DOHH2 (cell line): ENCODE measurements at regions not wholly inside any gene's neighbourhood (a gene's known extent, or its start where the extent isn't known, plus 50 kb on each side); places are given as distances from the start of the nearest gene placed in this dataset.

Experiments used
- H3F3A ChIP-seq: fragments of 200-600 bp; sonication (generic), shearing (Covaris generic); 2 replicates; pipeline ENCODE4 v1.6.0; 2016; ENCODE audit warnings: antibody characterized with exemption, mild to moderate bottlenecking; ENCODE audit not compliant: control insufficient read depth, insufficient read depth
- H3K27ac ChIP-seq: fragments of 200-600 bp; sonication (generic); 2 replicates; pipeline ENCODE4 v1.5.1; 2014; ENCODE audit warnings: low read depth, mild to moderate bottlenecking, low read length, moderate library complexity
- H3K27me3 ChIP-seq: fragments of 200-600 bp; sonication (generic); 2 replicates; pipeline ENCODE4 v1.6.1; 2014; ENCODE audit warnings: mild to moderate bottlenecking, low read length, mixed read lengths; ENCODE audit not compliant: control insufficient read depth
- H3K36me3 ChIP-seq: fragments of 200-600 bp; sonication (generic); 2 replicates; pipeline ENCODE4 v1.6.1; 2014; ENCODE audit warnings: mild to moderate bottlenecking, low read length, moderate library complexity, mixed read lengths; ENCODE audit not compliant: control insufficient read depth
- H3K4me1 ChIP-seq: fragments of 200-600 bp; sonication (generic); 2 replicates; pipeline ENCODE4 v1.6.1; 2014; ENCODE audit warnings: mild to moderate bottlenecking, low read length, mixed read lengths; ENCODE audit not compliant: control insufficient read depth
- H3K4me2 ChIP-seq: fragments of 200-600 bp; sonication (generic); 2 replicates; pipeline ENCODE4 v1.6.0; 2014; ENCODE audit warnings: mild to moderate bottlenecking, low read length, moderate library complexity
- H3K4me3 ChIP-seq: fragments of 200-600 bp; sonication (generic); 2 replicates; pipeline ENCODE4 v1.5.1; 2014; ENCODE audit warnings: mild to moderate bottlenecking, low read length, mixed read lengths
- H3K79me2 ChIP-seq: fragments of 200-600 bp; sonication (generic); 2 replicates; pipeline ENCODE4 v1.6.1; 2014; ENCODE audit warnings: mild to moderate bottlenecking, low read length, mixed read lengths; ENCODE audit not compliant: control insufficient read depth
- H3K9me2 ChIP-seq: fragments of 200-600 bp; sonication (generic); replicated peaks from 2 replicates; pipeline ENCODE4 v1.6.1; 2014; ENCODE audit warnings: mild to moderate bottlenecking, low read length, mixed read lengths; ENCODE audit not compliant: control insufficient read depth
- H3K9me3 ChIP-seq: fragments of 200-600 bp; sonication (generic); 2 replicates; pipeline ENCODE4 v1.6.1; 2014; ENCODE audit warnings: antibody characterized with exemption, low read length, mixed read lengths; ENCODE audit not compliant: control insufficient read depth, insufficient read depth
- H4K20me1 ChIP-seq: fragments of 200-600 bp; sonication (generic); 2 replicates; pipeline ENCODE4 v1.6.0; 2014; ENCODE audit warnings: low read depth, mild to moderate bottlenecking, antibody characterized with exemption, low read length, moderate library complexity; ENCODE audit not compliant: control insufficient read depth, insufficient read depth
- CTCF ChIP-seq: fragments of 200-600 bp; sonication (generic); IDR thresholded peaks from one replicate; pipeline ENCODE4 v1.5.1; 2014; ENCODE audit warnings: antibody characterized with exemption, mild to moderate bottlenecking, low read depth, low read length; ENCODE audit not compliant: poor library complexity, severe bottlenecking
- EZH2phosphoT487 ChIP-seq: fragments of 200-600 bp; sonication (generic); IDR thresholded peaks from 2 replicates; pipeline ENCODE4 v1.6.1; 2017; ENCODE audit warnings: borderline replicate concordance, mild to moderate bottlenecking, antibody characterized with exemption, low read length, moderate library complexity, mixed read lengths

GRCh38 chr11:13209379-13209778, 68.2 kb upstream of the BMAL1 start:
- Histone ChIP-seq H4K20me1 (no peaks in the 10 kb centered on the region), H3F3A (no peaks in the 10 kb centered on the region), H3K4me1 (no peaks in the 10 kb centered on the region), H3K4me3 (no peak overlapping the region), H3K9me2 (no peaks in the 10 kb centered on the region), H3K27me3 (peaks cover 16% of the 10 kb centered on the region), H3K9me3 (no peaks in the 10 kb centered on the region), H3K4me2 (no peak overlapping the region), H3K79me2 (no peaks in the 10 kb centered on the region), H3K36me3 (no peaks in the 10 kb centered on the region), H3K27ac (no peak overlapping the region)
- TF ChIP-seq EZH2phosphoT487 (no peak), CTCF (no peak)

- TF ChIP-seq EZH2phosphoT487, result no peak
- peak; percentile 51 for TF ChIP-seq CTCF
- H3K27ac ChIP-seq, result no peak overlapping the region
- H3K27me3 ChIP-seq, result peaks cover 16% of the 10 kb centered on the region
- H3K9me3 ChIP-seq, result no peaks in the 10 kb centered on the region
- H3K4me3 ChIP-seq, result no peak overlapping the region
- no peaks in the 10 kb centered on the region for H3K79me2 ChIP-seq
- H3F3A ChIP-seq, result no peaks in the 10 kb centered on the region
- H3K4me1 ChIP-seq, result no peaks in the 10 kb centered on the region
- no peaks in the 10 kb centered on the region for H3K9me2 ChIP-seq
- no peaks in the 10 kb centered on the region for H3K36me3 ChIP-seq
- H3K4me2 ChIP-seq, result no peak overlapping the region
- H4K20me1 ChIP-seq, result no peaks in the 10 kb centered on the region
Observed at GRCh38 chr11:13210424-13210823, 67.2 kb upstream of the BMAL1 start.

- Histone ChIP-seq H3K9me3 (no peaks in the 10 kb centered on the region), H3K4me3 (no peak overlapping the region), H3K36me3 (no peaks in the 10 kb centered on the region), H3K27me3 (0 out of 2 replicates have a peak, but pooled peaks cover 2% of the 10 kb centered on the region), H3K9me2 (no peaks in the 10 kb centered on the region), H3K27ac (no peak overlapping the region), H3K4me2 (no peak overlapping the region), H3F3A (no peaks in the 10 kb centered on the region), H4K20me1 (no peaks in the 10 kb centered on the region), H3K4me1 (no peaks in the 10 kb centered on the region), H3K79me2 (no peaks in the 10 kb centered on the region)
- TF ChIP-seq EZH2phosphoT487 (no peak), CTCF (no peak)
Observed at GRCh38 chr11:13214276-13214675, 63.3 kb upstream of the BMAL1 start.

GRCh38 chr11:13215149-13215548, 62.4 kb upstream of the BMAL1 start:
- no peak overlapping the region for H3K27ac ChIP-seq
- no peak for TF ChIP-seq EZH2phosphoT487
- no peak for TF ChIP-seq CTCF
- H3F3A ChIP-seq, result no peaks in the 10 kb centered on the region
- no peaks in the 10 kb centered on the region for H3K79me2 ChIP-seq
- no peaks in the 10 kb centered on the region for H3K9me3 ChIP-seq
- no peaks in the 10 kb centered on the region for H4K20me1 ChIP-seq
- no peak overlapping the region for H3K4me2 ChIP-seq
- no peak overlapping the region for H3K4me3 ChIP-seq
- H3K27me3 ChIP-seq, result 0 out of 2 replicates have a peak, but pooled peaks cover 2% of the 10 kb centered on the region
- H3K9me2 ChIP-seq, result no peaks in the 10 kb centered on the region
- no peaks in the 10 kb centered on the region for H3K4me1 ChIP-seq
- H3K36me3 ChIP-seq, result no peaks in the 10 kb centered on the region
